ENCODE measurements at regions not wholly inside any gene's neighbourhood (a gene's known extent, or its start where the extent isn't known, plus 50 kb on each side); places are given as distances from the start of the nearest gene placed in this dataset.

DNA sequence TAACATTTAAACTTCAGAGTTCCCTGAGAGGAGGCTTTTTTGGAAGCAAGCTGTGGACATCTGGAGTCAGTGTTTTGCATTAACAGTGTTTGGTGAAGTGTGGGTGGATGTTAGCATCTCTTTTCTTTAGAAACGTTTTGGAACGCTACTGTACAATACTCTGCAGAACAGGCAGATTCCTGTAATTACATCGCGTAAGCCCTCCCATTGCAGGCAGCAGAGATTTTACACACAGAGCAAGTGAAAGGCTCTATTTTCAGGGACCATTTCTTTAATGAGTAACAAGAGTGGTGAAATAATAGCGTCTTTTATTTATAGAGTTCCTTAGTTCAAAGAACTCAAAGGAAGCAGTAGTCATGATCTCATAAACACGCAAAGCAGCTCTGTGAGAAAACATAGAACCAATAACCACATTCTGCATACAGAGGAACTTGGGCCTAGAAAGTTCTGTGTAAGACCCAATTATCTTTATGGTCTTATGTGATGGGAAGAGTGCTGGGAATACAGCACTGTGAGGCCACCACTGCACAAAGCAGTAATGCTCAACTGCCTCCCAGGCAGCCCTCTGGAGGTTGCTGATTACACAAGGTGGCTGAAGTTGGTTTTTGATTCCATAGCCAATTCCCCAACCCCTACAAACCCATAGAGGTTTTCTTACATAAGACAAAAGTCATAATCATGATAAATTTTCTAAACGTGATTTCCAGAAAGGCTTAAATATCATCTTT lies 298.7 kb upstream of the EPHA5 start:
- Histone ChIP-seq H4K20me1 (ENCODE audit: control insufficient read depth, insufficient read depth, low read depth, low read length) (no peaks in the 10 kb centered on the region), H3K9me2 (replicated peaks; ENCODE audit: control insufficient read depth, low read length) (no peaks in the 10 kb centered on the region), H3K36me3 (ENCODE audit: control insufficient read depth, low read length) (no peaks in the 10 kb centered on the region), H3K4me2 (ENCODE audit: low read length) (no peak overlapping the region), H3K9me3 (ENCODE audit: control insufficient read depth, insufficient read depth, low read length) (no peaks in the 10 kb centered on the region), H3K27me3 (ENCODE audit: control insufficient read depth, low read length) (no peaks in the 10 kb centered on the region), H3K4me3 (ENCODE audit: low read length) (no peak overlapping the region), H3K79me2 (ENCODE audit: control insufficient read depth, low read length) (no peaks in the 10 kb centered on the region), H3K4me1 (ENCODE audit: control insufficient read depth, low read length) (no peaks in the 10 kb centered on the region), H3F3A (ENCODE audit: control insufficient read depth, insufficient read depth) (no peaks in the 10 kb centered on the region), H3K27ac (ENCODE audit: low read depth, low read length) (no peak overlapping the region)
- TF ChIP-seq EZH2phosphoT487 (IDR thresholded peaks at IDR 0.05; ENCODE audit: borderline replicate concordance, low read length) (no peak), CTCF (IDR thresholded peaks at IDR 0.05; ENCODE audit: low read depth, low read length, poor library complexity, severe bottlenecking) (no peak)

DNA sequence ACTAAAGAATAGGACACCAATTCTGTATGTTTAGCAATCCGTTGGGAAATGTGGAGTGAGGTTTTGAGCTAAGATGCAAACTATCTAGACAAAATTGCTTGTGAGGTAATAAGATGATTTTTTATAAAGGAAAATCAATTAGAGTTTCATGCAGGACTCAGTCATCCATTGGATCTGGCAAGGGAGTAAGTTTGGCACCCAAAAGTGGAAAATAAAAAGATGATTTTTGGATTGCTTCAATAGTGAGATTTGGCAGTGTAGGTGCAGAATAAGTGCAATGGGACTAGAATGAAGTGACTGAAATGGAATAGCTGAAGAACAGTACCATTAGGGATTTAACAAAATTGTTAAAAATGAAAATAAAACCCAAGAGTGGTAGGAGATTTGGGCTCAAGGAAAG lies 290.5 kb upstream of the EPHA5 start:
- H3K9me3 ChIP-seq (ENCODE audit: control insufficient read depth, insufficient read depth, low read length) = no peaks in the 10 kb centered on the region
- no peaks in the 10 kb centered on the region for H3K9me2 ChIP-seq (replicated peaks; ENCODE audit: control insufficient read depth, low read length)
- H3F3A ChIP-seq (ENCODE audit: control insufficient read depth, insufficient read depth) = no peaks in the 10 kb centered on the region
- H3K4me2 ChIP-seq (ENCODE audit: low read length) = no peak overlapping the region
- H3K79me2 ChIP-seq (ENCODE audit: control insufficient read depth, low read length) = no peaks in the 10 kb centered on the region
- no peaks in the 10 kb centered on the region for H3K36me3 ChIP-seq (ENCODE audit: control insufficient read depth, low read length)
- H4K20me1 ChIP-seq (ENCODE audit: control insufficient read depth, insufficient read depth, low read depth, low read length) = no peaks in the 10 kb centered on the region
- H3K4me3 ChIP-seq (ENCODE audit: low read length) = no peak overlapping the region
- H3K27me3 ChIP-seq (ENCODE audit: control insufficient read depth, low read length) = no peaks in the 10 kb centered on the region
- no peaks in the 10 kb centered on the region for H3K4me1 ChIP-seq (ENCODE audit: control insufficient read depth, low read length)
- H3K27ac ChIP-seq (ENCODE audit: low read depth, low read length) = no peak overlapping the region
- no peak for TF ChIP-seq EZH2phosphoT487 (IDR thresholded peaks at IDR 0.05; ENCODE audit: borderline replicate concordance, low read length)
- TF ChIP-seq CTCF (IDR thresholded peaks at IDR 0.05; ENCODE audit: low read depth, low read length, poor library complexity, severe bottlenecking) = no peak

DNA sequence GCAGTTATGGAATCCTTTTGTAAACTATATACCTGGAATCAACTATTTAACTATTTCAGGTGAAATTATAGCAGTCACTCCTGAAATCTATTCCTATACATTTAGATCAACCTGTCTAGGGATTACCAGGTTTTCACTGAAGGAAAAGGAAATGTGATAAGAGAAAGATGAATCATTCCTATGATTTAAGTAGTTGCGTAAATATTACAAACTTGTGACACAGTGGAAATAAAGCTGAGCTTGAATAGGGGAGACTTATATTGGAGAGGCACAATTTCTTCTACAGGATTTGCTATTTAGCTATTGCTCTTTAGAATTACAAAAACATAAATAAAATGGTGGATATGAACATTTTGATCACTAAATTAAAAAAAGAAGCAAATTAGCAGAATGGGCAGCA lies 284.1 kb upstream of the EPHA5 start:
- no peaks in the 10 kb centered on the region for H3K79me2 ChIP-seq (ENCODE audit: control insufficient read depth, low read length)
- H3K9me2 ChIP-seq (replicated peaks; ENCODE audit: control insufficient read depth, low read length) = no peaks in the 10 kb centered on the region
- H3K36me3 ChIP-seq (ENCODE audit: control insufficient read depth, low read length) = no peaks in the 10 kb centered on the region
- no peak overlapping the region for H3K27ac ChIP-seq (ENCODE audit: low read depth, low read length)
- TF ChIP-seq EZH2phosphoT487 (IDR thresholded peaks at IDR 0.05; ENCODE audit: borderline replicate concordance, low read length) = no peak
- TF ChIP-seq CTCF (IDR thresholded peaks at IDR 0.05; ENCODE audit: low read depth, low read length, poor library complexity, severe bottlenecking) = no peak
- no peaks in the 10 kb centered on the region for H3K4me1 ChIP-seq (ENCODE audit: control insufficient read depth, low read length)
- H3K4me2 ChIP-seq (ENCODE audit: low read length) = no peak overlapping the region
- no peak overlapping the region for H3K4me3 ChIP-seq (ENCODE audit: low read length)
- H3K27me3 ChIP-seq (ENCODE audit: control insufficient read depth, low read length) = no peaks in the 10 kb centered on the region
- no peaks in the 10 kb centered on the region for H3F3A ChIP-seq (ENCODE audit: control insufficient read depth, insufficient read depth)
- no peaks in the 10 kb centered on the region for H3K9me3 ChIP-seq (ENCODE audit: control insufficient read depth, insufficient read depth, low read length)
- H4K20me1 ChIP-seq (ENCODE audit: control insufficient read depth, insufficient read depth, low read depth, low read length) = no peaks in the 10 kb centered on the region
